ENCODE measurements at regions not wholly inside any gene's neighbourhood (a gene's known extent, or its start where the extent isn't known, plus 50 kb on each side); places are given as distances from the start of the nearest gene placed in this dataset.

GRCh38 chr6:14837435-14837834 lies 408.4 kb upstream of the JARID2 start:
- DNase-seq (ENCODE audit: low spot score), result no peak

DNA sequence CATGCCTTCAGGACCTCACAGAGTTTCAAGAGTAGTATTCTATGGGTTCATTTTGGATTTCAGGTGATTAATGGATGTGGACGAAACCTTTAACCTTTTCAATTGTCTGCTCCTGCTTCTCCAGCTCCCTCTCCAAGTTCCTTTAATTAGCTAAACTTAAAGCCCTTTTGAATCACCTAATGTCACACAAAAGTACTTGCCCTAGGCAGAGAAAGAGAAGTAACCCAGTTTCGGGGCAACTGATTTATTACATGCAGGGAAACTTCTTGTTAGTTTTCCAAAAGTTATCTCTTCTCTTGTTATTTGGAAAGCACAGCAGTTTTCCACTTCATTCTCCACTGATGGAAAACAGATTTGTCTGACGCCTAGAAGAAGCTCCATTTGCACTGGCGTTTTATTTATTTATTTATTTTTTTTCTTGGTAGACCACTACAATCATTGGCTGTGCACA lies 407.7 kb upstream of the JARID2 start:
- DNase-seq (ENCODE audit: low spot score), result no peak

GRCh38 chr6:14841901-14842421 lies 403.9 kb upstream of the JARID2 start:
- DNase-seq (ENCODE audit: low spot score), result no peak

GRCh38 chr6:14844411-14844810 lies 401.5 kb upstream of the JARID2 start:
- DNase-seq (ENCODE audit: low spot score), result no peak

GRCh38 chr6:14848019-14848418 lies 397.9 kb upstream of the JARID2 start:
- DNase-seq (ENCODE audit: low spot score), result no peak

- DNase-seq (ENCODE audit: low spot score), result no peak
These were observed 396.7 kb upstream of the JARID2 start for GRCh38 chr6:14849185-14849584.

GRCh38 chr6:14851281-14851680 lies 394.6 kb upstream of the JARID2 start:
- DNase-seq (ENCODE audit: low spot score), result no peak

GRCh38 chr6:14852375-14852774 lies 393.5 kb upstream of the JARID2 start:
- no peak for DNase-seq (ENCODE audit: low spot score)

- no peak for DNase-seq (ENCODE audit: low spot score)
These were observed 389.7 kb upstream of the JARID2 start for GRCh38 chr6:14856177-14856576.

DNA sequence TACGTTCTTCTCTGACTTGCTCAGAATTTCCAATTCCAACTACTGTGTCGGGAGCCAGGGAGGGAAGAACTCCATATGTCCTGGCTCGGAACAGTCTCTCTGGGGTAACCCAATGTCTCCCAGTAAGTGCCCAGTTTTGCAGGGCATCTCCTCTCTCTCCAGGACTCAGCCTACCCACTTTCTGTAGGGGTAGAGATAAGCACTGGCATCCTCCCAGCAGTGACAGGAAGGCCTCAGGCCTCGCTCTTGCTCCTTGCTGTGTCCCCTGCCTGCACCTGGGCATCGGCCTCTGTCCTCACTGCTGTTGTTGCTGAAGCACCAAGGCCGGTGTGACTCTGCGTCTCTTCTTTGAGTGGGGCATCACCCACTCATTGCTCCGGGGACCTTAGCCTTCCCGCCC lies 388.9 kb upstream of the JARID2 start:
- DNase-seq (ENCODE audit: low spot score), result no peak

- DNase-seq (ENCODE audit: low spot score), result no peak
These were observed 388.4 kb upstream of the JARID2 start for GRCh38 chr6:14857501-14857900.

- DNase-seq (ENCODE audit: low spot score), result no peak
These were observed 387.1 kb upstream of the JARID2 start for GRCh38 chr6:14858808-14859207.

GRCh38 chr6:14860774-14861173 lies 385.1 kb upstream of the JARID2 start:
- no peak for DNase-seq (ENCODE audit: low spot score)

DNA sequence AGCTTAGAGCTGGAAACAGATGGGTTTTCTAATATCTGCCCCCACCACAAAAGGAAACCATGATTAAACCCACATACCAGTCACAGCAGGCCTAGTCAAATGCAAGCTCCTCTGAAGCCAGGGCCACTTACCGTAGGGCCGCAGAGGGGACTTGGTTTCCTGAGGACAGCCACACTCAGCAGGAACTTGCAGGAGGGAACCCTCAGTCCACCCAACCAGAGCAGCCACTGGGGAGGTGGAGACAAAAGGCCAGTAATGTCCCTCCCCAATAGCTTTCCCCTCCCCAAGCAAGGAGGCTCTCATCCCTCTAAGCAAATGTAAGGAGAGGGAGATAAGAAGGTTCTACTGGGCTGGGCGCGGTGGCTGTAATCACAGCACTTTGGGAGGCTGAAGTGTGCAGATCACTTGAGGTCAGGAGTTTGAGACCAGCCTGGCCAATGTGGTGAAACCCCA lies 384.4 kb upstream of the JARID2 start:
- DNase-seq (ENCODE audit: low spot score), result no peak

DNA sequence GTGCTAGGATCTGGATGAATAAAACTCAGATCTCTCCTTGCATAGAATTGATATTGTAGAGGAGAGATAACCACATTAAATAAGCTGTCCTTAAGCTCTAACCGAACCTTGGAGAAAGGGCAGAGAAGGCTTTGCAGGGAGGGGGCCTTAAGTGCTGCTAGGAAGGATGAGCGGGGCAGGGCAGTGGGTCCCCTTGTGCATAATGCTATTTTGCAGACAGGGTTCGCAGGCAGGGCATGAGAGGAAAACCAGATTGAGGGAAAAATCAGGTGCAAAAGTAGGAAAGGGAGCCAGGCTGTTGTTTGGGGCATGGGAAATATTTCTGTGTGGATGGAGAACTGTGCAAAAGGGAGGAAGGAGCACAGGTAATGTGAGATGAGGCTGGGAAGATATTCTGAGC lies 383.0 kb upstream of the JARID2 start:
- DNase-seq (ENCODE audit: low spot score), result no peak

DNA sequence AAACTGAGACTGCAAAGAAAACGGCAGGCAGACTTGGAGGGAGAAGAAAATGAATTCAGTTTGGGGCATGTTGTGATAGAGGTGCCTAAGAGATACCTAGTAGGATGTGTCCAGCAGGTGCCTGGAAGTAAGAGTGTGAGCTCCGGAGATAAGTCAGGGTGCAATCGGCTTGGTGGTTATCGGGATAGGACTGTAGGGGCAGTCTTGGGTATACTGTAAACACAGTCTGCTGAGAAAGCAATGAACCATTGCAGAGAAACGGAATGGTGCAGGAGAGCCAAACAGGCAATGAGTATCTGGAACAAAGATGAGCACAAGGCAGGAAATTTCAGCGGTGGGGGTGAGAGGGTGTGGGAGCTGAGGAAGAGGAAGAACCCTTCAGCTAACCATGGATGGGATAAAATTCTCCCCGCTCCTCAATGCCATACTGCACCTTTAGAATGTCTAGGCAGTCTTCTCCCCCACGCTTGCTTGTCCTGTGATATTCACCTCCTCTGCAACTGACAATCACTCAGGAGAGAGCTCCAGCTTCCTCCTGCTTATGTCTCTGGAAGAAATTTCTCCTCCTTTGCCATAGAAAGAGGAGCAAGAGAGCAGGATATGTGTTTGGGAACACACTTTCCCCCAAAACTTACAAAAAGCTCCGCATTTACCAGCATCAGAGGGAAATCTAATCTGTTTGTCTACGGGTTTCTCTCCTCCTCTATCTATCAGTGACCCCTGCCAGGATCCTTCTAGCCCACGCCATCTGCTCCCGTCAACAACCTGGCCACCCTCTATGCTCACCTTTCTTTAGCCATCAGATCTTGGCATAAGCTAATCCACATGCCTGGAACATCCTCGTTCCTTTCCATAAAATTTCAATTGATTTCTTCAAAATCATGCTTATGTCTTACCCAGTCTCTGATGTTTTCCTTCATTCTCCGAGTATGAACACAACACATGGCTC lies 381.7 kb upstream of the JARID2 start:
- DNase-seq (ENCODE audit: low spot score), result no peak

DNA sequence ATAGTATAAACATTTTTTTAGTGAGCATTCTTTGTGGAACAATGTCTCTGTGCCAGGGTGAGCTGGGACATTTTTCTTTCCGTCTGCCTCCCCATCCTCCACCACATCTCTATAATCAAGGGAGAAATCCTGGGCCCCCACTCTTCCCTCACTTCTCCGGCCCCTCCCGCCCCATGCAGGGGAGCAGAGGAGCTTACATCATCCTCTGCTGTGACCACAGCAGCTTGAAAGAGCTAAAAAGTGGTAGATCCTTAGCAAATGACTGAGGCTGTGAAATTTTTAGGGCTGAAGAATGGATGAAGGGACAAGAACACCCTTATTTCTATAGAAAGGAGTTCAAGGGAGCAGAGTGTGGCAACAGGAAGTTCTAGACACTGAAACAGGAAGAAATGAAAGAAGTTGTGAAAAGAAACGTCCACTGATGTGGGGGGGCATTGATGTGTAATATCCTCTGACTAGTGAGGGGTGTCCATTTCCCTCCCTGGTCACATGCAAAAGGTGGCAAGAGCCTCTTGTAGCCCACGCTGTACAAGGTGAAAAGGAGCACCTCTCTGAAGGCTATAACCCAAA lies 380.3 kb upstream of the JARID2 start:
- DNase-seq (ENCODE audit: low spot score), result no peak

DNA sequence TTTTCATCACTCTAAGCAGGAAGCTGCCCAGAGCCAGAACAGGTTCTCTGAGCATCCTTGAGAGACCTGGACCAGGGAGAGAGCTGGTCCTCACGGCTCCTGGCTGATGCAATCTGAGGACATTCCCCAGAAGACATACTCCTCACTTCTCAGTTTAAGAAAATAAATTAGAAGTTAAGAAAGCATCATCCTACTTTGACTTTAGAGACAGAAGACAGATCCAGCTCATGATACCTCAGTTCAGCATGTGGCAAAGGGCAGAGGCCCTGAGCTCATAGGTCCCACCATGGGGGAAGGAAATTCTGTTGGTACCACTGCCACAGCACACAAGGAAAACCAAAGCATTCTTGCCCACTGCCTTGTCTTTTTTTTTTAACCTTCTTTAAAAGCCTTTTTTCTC lies 378.1 kb upstream of the JARID2 start:
- no peak for DNase-seq (ENCODE audit: low spot score)

DNA sequence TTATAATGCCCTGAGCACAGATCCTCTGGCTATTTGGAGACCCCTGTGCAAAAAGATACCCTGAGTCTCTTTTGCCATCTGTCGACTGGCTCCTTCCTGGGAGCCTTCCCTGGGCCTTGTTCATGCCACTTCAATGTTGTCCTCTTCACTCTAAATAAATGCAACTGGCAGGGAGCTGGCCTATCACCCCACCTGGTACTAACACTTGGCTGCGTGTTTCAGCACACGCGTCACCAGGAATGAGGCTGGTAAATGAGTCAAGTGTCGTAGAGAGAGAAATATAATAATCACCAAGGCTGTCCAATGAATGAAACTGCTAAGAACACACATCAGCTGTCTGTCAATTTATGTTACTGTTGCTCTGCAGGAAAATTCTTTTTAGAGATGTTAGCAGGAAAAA lies 374.6 kb upstream of the JARID2 start:
- DNase-seq (ENCODE audit: low spot score), result no peak

GRCh38 chr6:14873101-14873500 lies 372.8 kb upstream of the JARID2 start:
- no peak for DNase-seq (ENCODE audit: low spot score)

DNA sequence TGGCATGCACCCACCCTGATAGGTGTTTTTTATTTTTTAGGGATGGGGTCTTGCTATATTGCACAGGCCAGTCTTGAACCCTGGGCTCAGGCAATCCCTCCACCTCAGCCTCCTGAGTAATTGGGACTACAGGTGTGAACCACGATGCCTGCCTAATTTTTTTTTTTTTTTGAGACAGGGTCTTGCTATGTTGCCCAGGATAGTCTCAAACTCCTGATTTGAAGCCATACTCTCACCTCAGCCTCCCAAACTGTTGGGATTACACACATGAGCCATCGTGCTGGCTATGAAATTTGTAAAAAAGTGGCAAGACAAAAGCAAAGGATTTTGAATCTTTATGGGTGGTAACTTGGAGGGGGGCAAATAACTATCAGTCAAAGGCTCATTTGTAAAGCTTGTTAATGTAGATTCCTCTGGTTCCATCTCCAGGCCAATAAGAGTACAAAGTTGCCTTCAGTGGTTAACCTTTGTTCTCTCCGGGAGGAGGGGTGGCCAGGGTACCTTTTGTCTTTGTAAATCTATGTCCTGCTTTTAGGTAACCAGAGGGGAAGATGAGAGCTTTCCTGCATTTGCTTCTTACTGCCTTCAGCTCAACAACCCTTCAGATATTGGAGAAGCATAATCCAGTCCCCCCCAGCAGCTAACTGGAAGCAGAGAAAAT lies 372.0 kb upstream of the JARID2 start:
- DNase-seq (ENCODE audit: low spot score), result no peak

GRCh38 chr6:14874975-14875480 lies 370.8 kb upstream of the JARID2 start:
- no peak for DNase-seq (ENCODE audit: low spot score)

Data from LoVo (cell line).